Embryonic facial prominence (tissue), 1 donor: ENCODE measurements at regions not wholly inside any gene's neighbourhood (a gene's known extent, or its start where the extent isn't known, plus 50 kb on each side); places are given as distances from the start of the nearest gene placed in this dataset.

Experiments
- DNase-seq: peaks from one replicate; pipeline ENCODE4 v3.0.0-alpha.2; 2016; ENCODE audit errors: extremely low spot score

- no peak for DNase-seq
These were observed 169.7 kb upstream of the APCDD1 start for GRCh38 chr18:10284540-10285282.

- DNase-seq: no peak
These were observed 169.2 kb upstream of the APCDD1 start for GRCh38 chr18:10285283-10285640.

GRCh38 chr18:10286580-10287150, 167.8 kb upstream of the APCDD1 start:
- no peak for DNase-seq

GRCh38 chr18:10289251-10289650, 165.2 kb upstream of the APCDD1 start:
- DNase-seq: no peak

GRCh38 chr18:10289951-10290637, 164.3 kb upstream of the APCDD1 start:
- DNase-seq: no peak

- no peak for DNase-seq
These were observed 163.7 kb upstream of the APCDD1 start for GRCh38 chr18:10290638-10291235.

- no peak for DNase-seq
These were observed 162.9 kb upstream of the APCDD1 start for GRCh38 chr18:10291568-10291981.

- no peak for DNase-seq
These were observed 160.5 kb upstream of the APCDD1 start for GRCh38 chr18:10293966-10294365.

GRCh38 chr18:10295751-10296150, 158.7 kb upstream of the APCDD1 start:
- no peak for DNase-seq

- no peak for DNase-seq
These were observed 157.9 kb upstream of the APCDD1 start for GRCh38 chr18:10296491-10296890.

GRCh38 chr18:10297086-10297485, 157.3 kb upstream of the APCDD1 start:
- DNase-seq: no peak

GRCh38 chr18:10298346-10298745, 156.1 kb upstream of the APCDD1 start:
- DNase-seq: no peak

GRCh38 chr18:10299643-10300042, 154.8 kb upstream of the APCDD1 start:
- DNase-seq: no peak

- DNase-seq: no peak
These were observed 153.7 kb upstream of the APCDD1 start for GRCh38 chr18:10300739-10301138.

GRCh38 chr18:10301831-10302483, 152.5 kb upstream of the APCDD1 start:
- no peak for DNase-seq

GRCh38 chr18:10303171-10303570, 151.3 kb upstream of the APCDD1 start:
- no peak for DNase-seq

- no peak for DNase-seq
These were observed 149.6 kb upstream of the APCDD1 start for GRCh38 chr18:10304853-10305252.

GRCh38 chr18:10306779-10307178, 147.7 kb upstream of the APCDD1 start:
- no peak for DNase-seq

- no peak for DNase-seq
These were observed 146.3 kb upstream of the APCDD1 start for GRCh38 chr18:10308154-10308553.

- no peak for DNase-seq
These were observed 143.8 kb upstream of the APCDD1 start for GRCh38 chr18:10310626-10311025.

GRCh38 chr18:10312326-10313015, 142.0 kb upstream of the APCDD1 start:
- DNase-seq: no peak

- no peak for DNase-seq
These were observed 141.5 kb upstream of the APCDD1 start for GRCh38 chr18:10313016-10313342.
